Natural killer cell (primary cell): ENCODE measurements at regions not wholly inside any gene's neighbourhood (a gene's known extent, or its start where the extent isn't known, plus 50 kb on each side); places are given as distances from the start of the nearest gene placed in this dataset.

Source experiments
- ATAC-seq, 3 donors: fragments of 150-1000 bp in 2 of 3; fragments of 200-7000 bp in 1 of 3; cut with Tn5 transposase; 1 replicate in 1 of 3; 2 replicates in 2 of 3; pipeline ENCODE4 v1.10.0; 2021; ENCODE audit warnings: mild to moderate bottlenecking in 2 of 3, moderate library complexity in 2 of 3
- DNase-seq, 2 donors: peaks; one replicate each; pipeline versions ENCODE4 v3.0.0 to v3.0.0-alpha.2; 2013 to 2021; ENCODE audit warnings: mixed read lengths in 1 of 2
- H3K27ac ChIP-seq: one replicate; pipeline ENCODE4 v1.5.1; 2013; ENCODE audit warnings: mild to moderate bottlenecking, low read length
- H3K27me3 ChIP-seq: one replicate; pipeline ENCODE4 v1.6.1; 2013; ENCODE audit warnings: low read length; ENCODE audit not compliant: control insufficient read depth, insufficient read depth
- H3K36me3 ChIP-seq: one replicate; pipeline ENCODE4 v1.6.1; 2013; ENCODE audit warnings: low read length; ENCODE audit not compliant: control insufficient read depth, insufficient read depth
- H3K4me1 ChIP-seq: one replicate; pipeline ENCODE4 v1.6.1; 2013; ENCODE audit warnings: low read length; ENCODE audit not compliant: control insufficient read depth, insufficient read depth
- H3K4me3 ChIP-seq: one replicate; pipeline ENCODE4 v1.5.1; 2013; ENCODE audit warnings: low read length
- H3K9me3 ChIP-seq: one replicate; pipeline ENCODE4 v1.6.1; 2013; ENCODE audit warnings: low read length; ENCODE audit not compliant: control insufficient read depth, insufficient read depth
- H3K27ac Mint-ChIP-seq, 2 donors: one replicate each; pipeline ENCODE4 v1.8.0; 2022; ENCODE audit warnings: mild to moderate bottlenecking in 2 of 2, mixed read lengths in 2 of 2, moderate library complexity in 1 of 2
- H3K27me3 Mint-ChIP-seq, 2 donors: one replicate each; pipeline ENCODE4 v1.8.0; 2022; ENCODE audit warnings: low read depth in 2 of 2, mixed read lengths in 2 of 2
- H3K36me3 Mint-ChIP-seq: one replicate; pipeline ENCODE4 v1.8.0; 2022; ENCODE audit warnings: mixed read lengths
- H3K4me1 Mint-ChIP-seq, 2 donors: one replicate each; pipeline ENCODE4 v1.8.0; 2022; ENCODE audit warnings: mixed read lengths in 2 of 2
- H3K4me3 Mint-ChIP-seq: one replicate; pipeline ENCODE4 v1.8.0; 2022; ENCODE audit warnings: mild to moderate bottlenecking, moderate library complexity, mixed read lengths
- H3K9me3 Mint-ChIP-seq, 2 donors: one replicate each; pipeline ENCODE4 v1.8.0; 2022; ENCODE audit warnings: mixed read lengths in 2 of 2
- CTCF ChIP-seq: fragments of 200-600 bp; IDR thresholded peaks from one replicate; pipeline ENCODE4 v1.8.0; 2022; ENCODE audit warnings: antibody characterized with exemption
- WGBS: methylation state at CpG from one replicate; pipeline ENCODE4 v1.1.7; 2013; ENCODE audit warnings: missing lambda C conversion rate; ENCODE audit not compliant: insufficient coverage; 5-methylcytosine and 5-hydroxymethylcytosine counted together
- intact Hi-C: fragments of 100-400 bp; cut with micrococcal nuclease; formaldehyde crosslinking; loops from one replicate; pipeline ENCODE4 v1.14.2; 2022

- intact Hi-C loops: no loop called here
- ATAC-seq: no peak
- 87% methylated on average over 2 of the region's 2 CpGs for WGBS
- no peak overlapping the region for H3K4me3 ChIP-seq
- TF ChIP-seq CTCF: no peak
- peaks cover 15% of the 10 kb centered on the region for H3K9me3 ChIP-seq
- H3K36me3 ChIP-seq: no peaks in the 10 kb centered on the region
- no peaks in the 10 kb centered on the region for H3K27me3 Mint-ChIP-seq
- peaks cover 12 to 13% of the 10 kb centered on the region in 2 donors for H3K9me3 Mint-ChIP-seq
- H3K4me1 Mint-ChIP-seq: no peaks in the 10 kb centered on the region
- peaks cover 12% of the 10 kb centered on the region for H3K36me3 Mint-ChIP-seq
- no peak overlapping the region for H3K27ac ChIP-seq
- H3K27me3 ChIP-seq: no peaks in the 10 kb centered on the region
- no peak overlapping the region for H3K4me3 Mint-ChIP-seq
- no peak overlapping the region for H3K27ac Mint-ChIP-seq
- no peaks in the 10 kb centered on the region for H3K4me1 ChIP-seq
- DNase-seq: no peak
Measured at GRCh38 chr4:66613591-66613990, 931.7 kb downstream of the CENPC start.

- no peak for TF ChIP-seq CTCF
- H3K4me3 ChIP-seq: no peak overlapping the region
- Mint-ChIP-seq H3K4me3 (no peak overlapping the region), H3K36me3 (no peaks in the 10 kb centered on the region), H3K27ac (no peak overlapping the region), H3K27me3 (no peaks in the 10 kb centered on the region), H3K4me1 (no peaks in the 10 kb centered on the region), H3K9me3 (peaks cover 0 to 2% of the 10 kb centered on the region in 2 donors)
- no peaks in the 10 kb centered on the region for H3K27me3 ChIP-seq
- 92% methylated on average over 2 of the region's 2 CpGs for WGBS
- H3K36me3 ChIP-seq: no peaks in the 10 kb centered on the region
- H3K27ac ChIP-seq: no peak overlapping the region
- DNase-seq: no peak
- intact Hi-C loops: no loop called here
- H3K4me1 ChIP-seq: no peaks in the 10 kb centered on the region
- no peak for ATAC-seq
- peaks cover 10% of the 10 kb centered on the region for H3K9me3 ChIP-seq
Measured at GRCh38 chr4:66609014-66609413, 936.3 kb downstream of the CENPC start.

GRCh38 chr4:66606908-66607307, 936.6 kb upstream of the EPHA5 start:
- H3K27me3 ChIP-seq: no peaks in the 10 kb centered on the region
- no peak for TF ChIP-seq CTCF
- H3K9me3 Mint-ChIP-seq: peaks cover 2 to 6% of the 10 kb centered on the region in 2 donors
- H3K4me1 Mint-ChIP-seq: no peaks in the 10 kb centered on the region
- H3K9me3 ChIP-seq: peaks cover 10% of the 10 kb centered on the region
- ATAC-seq (no peak), DNase-seq (no peak)
- intact Hi-C loops: no loop called here
- no peaks in the 10 kb centered on the region for H3K27me3 Mint-ChIP-seq
- H3K36me3 Mint-ChIP-seq: no peaks in the 10 kb centered on the region
- H3K4me1 ChIP-seq: no peaks in the 10 kb centered on the region
- no peak overlapping the region for H3K4me3 Mint-ChIP-seq
- no peak overlapping the region for H3K27ac Mint-ChIP-seq
- no peaks in the 10 kb centered on the region for H3K36me3 ChIP-seq
- no peak overlapping the region for H3K4me3 ChIP-seq
- H3K27ac ChIP-seq: no peak overlapping the region

GRCh38 chr4:66606215-66606614, 935.9 kb upstream of the EPHA5 start:
- Mint-ChIP-seq H3K4me1 (no peaks in the 10 kb centered on the region), H3K9me3 (peaks cover 2 to 6% of the 10 kb centered on the region in 2 donors), H3K27me3 (no peaks in the 10 kb centered on the region), H3K4me3 (no peak overlapping the region), H3K36me3 (no peaks in the 10 kb centered on the region), H3K27ac (no peak overlapping the region)
- no peak overlapping the region for H3K27ac ChIP-seq
- no peak overlapping the region for H3K4me3 ChIP-seq
- H3K27me3 ChIP-seq: no peaks in the 10 kb centered on the region
- DNase-seq (no peak), ATAC-seq (no peak)
- no peaks in the 10 kb centered on the region for H3K36me3 ChIP-seq
- H3K9me3 ChIP-seq: peaks cover 10% of the 10 kb centered on the region
- intact Hi-C loops: no loop called here
- no peaks in the 10 kb centered on the region for H3K4me1 ChIP-seq
- no peak for TF ChIP-seq CTCF
